ENCODE measurements at regions not wholly inside any gene's neighbourhood (a gene's known extent, or its start where the extent isn't known, plus 50 kb on each side); places are given as distances from the start of the nearest gene placed in this dataset.

- DNase-seq (ENCODE audit: low read depth in 2 of 2, low spot score in 1 of 2) = no peak
Observed at GRCh38 chr6:2563635-2564034, 187.1 kb downstream of the MYLK4 start.

GRCh38 chr6:2562721-2563451 is 187.8 kb downstream of the MYLK4 start:
- no peak for DNase-seq (ENCODE audit: low read depth in 2 of 2, low spot score in 1 of 2)

GRCh38 chr6:2560917-2561698 is 189.6 kb downstream of the MYLK4 start:
- no peak for DNase-seq (ENCODE audit: low read depth in 2 of 2, low spot score in 1 of 2)

GRCh38 chr6:2560140-2560818 is 190.4 kb downstream of the MYLK4 start:
- no peak for DNase-seq (ENCODE audit: low read depth in 2 of 2, low spot score in 1 of 2)

- no peak for DNase-seq (ENCODE audit: low read depth in 2 of 2, low spot score in 1 of 2)
Observed at GRCh38 chr6:2558861-2559801, 191.6 kb downstream of the MYLK4 start.

- DNase-seq (ENCODE audit: low read depth in 2 of 2, low spot score in 1 of 2) = no peak
Observed at GRCh38 chr6:2558098-2558680, 192.5 kb downstream of the MYLK4 start.

- no peak for DNase-seq (ENCODE audit: low read depth in 2 of 2, low spot score in 1 of 2)
Observed at GRCh38 chr6:2557181-2557720, 193.5 kb downstream of the MYLK4 start.

GRCh38 chr6:2556761-2557160 is 194.0 kb downstream of the MYLK4 start:
- no peak for DNase-seq (ENCODE audit: low read depth in 2 of 2, low spot score in 1 of 2)

- no peak for DNase-seq (ENCODE audit: low read depth in 2 of 2, low spot score in 1 of 2)
Observed at GRCh38 chr6:2554651-2555260, 196.0 kb downstream of the MYLK4 start.

GRCh38 chr6:2552526-2553154 is 198.1 kb downstream of the MYLK4 start:
- no peak for DNase-seq (ENCODE audit: low read depth in 2 of 2, low spot score in 1 of 2)

- no peak for DNase-seq (ENCODE audit: low read depth in 2 of 2, low spot score in 1 of 2)
Observed at GRCh38 chr6:2551705-2552104, 199.0 kb downstream of the MYLK4 start.

- DNase-seq (ENCODE audit: low read depth in 2 of 2, low spot score in 1 of 2) = no peak
Observed at GRCh38 chr6:2550247-2550646, 200.5 kb downstream of the MYLK4 start.

- DNase-seq (ENCODE audit: low read depth in 2 of 2, low spot score in 1 of 2) = no peak
Observed at GRCh38 chr6:2549834-2550233, 200.9 kb downstream of the MYLK4 start.

GRCh38 chr6:2547355-2547754 is 203.4 kb downstream of the MYLK4 start:
- DNase-seq (ENCODE audit: low read depth in 2 of 2, low spot score in 1 of 2) = no peak

GRCh38 chr6:2546901-2547300 is 203.8 kb downstream of the MYLK4 start:
- DNase-seq (ENCODE audit: low read depth in 2 of 2, low spot score in 1 of 2) = no peak

GRCh38 chr6:2545383-2546038 is 205.2 kb downstream of the MYLK4 start:
- no peak for DNase-seq (ENCODE audit: low read depth in 2 of 2, low spot score in 1 of 2)

- no peak for DNase-seq (ENCODE audit: low read depth in 2 of 2, low spot score in 1 of 2)
Observed at GRCh38 chr6:2543321-2543720, 207.4 kb downstream of the MYLK4 start.

- no peak for DNase-seq (ENCODE audit: low read depth in 2 of 2, low spot score in 1 of 2)
Observed at GRCh38 chr6:2542858-2543218, 207.9 kb downstream of the MYLK4 start.
